HG02759 (cell line): ENCODE measurements at regions not wholly inside any gene's neighbourhood (a gene's known extent, or its start where the extent isn't known, plus 50 kb on each side); places are given as distances from the start of the nearest gene placed in this dataset.

Source experiments
- ATAC-seq: cut with Tn5 transposase; IDR thresholded peaks from one replicate; pipeline ENCODE4 v1.9.1; 2021; ENCODE audit warnings: mild to moderate bottlenecking, moderate library complexity; ENCODE audit not compliant: unreplicated experiment

DNA sequence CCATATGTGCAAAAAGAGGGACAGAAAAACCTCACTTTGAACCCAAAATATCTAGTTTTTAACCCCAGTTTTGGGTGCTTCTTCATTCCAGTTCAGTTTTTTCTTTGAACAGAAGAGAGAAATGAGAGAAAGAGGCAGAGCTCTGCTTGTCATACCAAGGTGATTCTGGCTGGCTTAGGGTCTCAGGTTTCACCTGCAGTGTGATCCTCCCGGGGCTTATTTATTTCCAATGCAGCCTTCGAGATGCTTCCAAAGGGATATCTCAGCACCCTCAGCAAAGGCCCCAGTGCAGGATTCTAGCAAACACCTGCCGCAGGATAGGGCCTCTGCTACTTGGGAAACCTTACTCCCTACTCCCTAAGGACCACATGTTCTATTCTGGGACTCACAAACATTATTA lies 131.3 kb downstream of the WDR11 start:
- no peak for ATAC-seq

GRCh38 chr10:120983721-120984120 lies 132.6 kb downstream of the WDR11 start:
- ATAC-seq = no peak

DNA sequence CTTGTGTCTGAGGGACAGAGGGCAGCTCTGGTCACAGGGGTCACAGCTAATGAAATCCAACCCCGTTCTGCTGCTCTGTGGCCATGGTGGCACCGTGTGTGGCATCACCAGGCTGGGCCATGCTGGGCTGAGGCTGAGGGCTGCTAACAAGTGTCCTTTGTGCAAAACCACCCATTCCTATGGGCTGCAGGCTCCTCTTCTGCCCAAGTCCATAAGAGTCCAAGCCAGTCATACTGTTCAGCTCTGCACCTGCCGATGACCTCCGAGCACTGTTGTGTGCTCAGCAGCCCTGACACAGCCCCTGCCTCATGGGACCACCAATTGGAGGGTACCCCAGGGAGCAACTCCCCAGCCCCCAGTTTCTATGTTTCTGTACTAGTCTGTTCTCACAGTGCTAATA lies 133.1 kb downstream of the WDR11 start:
- ATAC-seq = no peak

DNA sequence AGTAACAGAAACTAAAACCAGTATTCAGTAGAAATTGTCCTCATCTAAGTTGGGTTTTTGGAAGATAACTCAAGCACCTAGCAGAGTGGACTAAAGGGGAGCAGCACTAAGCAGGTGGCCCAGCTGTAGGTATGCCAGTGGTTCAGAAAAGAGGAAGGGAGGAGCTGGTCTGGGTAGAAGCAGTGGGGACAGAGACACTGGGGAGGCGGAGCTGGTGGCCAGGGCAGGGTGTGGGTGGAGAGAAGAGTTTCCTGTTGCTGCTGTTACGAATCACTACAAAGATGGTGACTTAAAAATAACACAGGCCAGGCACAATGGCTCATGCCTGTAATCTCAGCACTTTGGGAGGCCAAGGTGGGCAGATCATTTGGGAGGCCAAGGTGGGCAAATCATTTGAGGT lies 136.2 kb downstream of the WDR11 start:
- ATAC-seq = no peak

- ATAC-seq = no peak
Observed at GRCh38 chr10:120988751-120989150, 137.6 kb downstream of the WDR11 start.

- ATAC-seq = no peak
Observed at GRCh38 chr10:120989279-120989678, 138.1 kb downstream of the WDR11 start.

DNA sequence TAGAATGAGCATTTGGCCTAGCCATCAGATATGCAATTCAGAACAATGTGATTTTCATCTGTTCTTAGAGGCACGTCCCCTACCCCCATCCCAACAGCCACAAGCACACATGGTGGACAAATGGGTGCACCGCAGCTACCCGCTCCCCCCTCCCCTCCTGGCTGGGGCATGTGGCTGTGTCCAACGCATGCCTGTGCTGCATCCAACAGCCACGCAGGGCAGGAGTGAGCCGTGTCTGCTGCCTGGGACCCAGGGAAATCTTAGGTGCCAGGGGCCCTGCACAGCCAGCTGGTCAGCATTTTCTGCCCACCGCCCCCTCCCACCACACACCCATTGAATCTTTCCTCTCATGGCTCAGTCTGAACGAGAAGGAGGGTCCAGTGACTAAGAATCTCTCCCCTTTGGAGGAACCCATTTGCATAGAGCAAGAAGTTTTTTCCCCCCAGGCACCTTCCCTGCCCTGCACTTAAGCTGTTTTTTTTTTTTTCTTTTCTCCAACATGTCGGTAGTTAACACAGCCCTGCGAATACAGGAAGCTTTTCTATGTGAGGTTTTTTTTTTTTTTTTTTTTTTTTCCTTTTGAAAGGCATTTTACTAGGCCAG lies 138.9 kb downstream of the WDR11 start:
- no peak for ATAC-seq

GRCh38 chr10:120990831-120991230 lies 139.7 kb downstream of the WDR11 start:
- ATAC-seq = no peak

DNA sequence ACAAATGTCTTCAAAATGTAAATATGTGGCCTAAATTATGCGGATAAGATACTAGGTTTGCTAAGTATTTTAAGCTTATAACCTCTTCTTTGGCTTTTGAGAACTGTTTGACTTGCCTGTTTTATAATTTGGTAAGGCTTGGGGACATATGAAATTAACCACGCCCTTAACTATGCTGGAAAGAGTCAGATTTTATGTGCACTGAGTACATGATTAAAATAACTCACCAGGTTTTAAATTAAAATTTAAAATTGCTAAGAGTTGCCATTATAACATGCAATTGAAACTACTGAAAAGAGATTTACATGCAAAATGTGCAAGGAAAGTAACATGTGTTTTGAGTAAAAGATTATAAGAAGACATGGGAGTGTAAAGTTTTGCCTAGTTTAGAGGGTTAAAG lies 141.9 kb downstream of the WDR11 start:
- ATAC-seq = no peak

- ATAC-seq = no peak
Observed at GRCh38 chr10:120995768-120996167, 144.6 kb downstream of the WDR11 start.

DNA sequence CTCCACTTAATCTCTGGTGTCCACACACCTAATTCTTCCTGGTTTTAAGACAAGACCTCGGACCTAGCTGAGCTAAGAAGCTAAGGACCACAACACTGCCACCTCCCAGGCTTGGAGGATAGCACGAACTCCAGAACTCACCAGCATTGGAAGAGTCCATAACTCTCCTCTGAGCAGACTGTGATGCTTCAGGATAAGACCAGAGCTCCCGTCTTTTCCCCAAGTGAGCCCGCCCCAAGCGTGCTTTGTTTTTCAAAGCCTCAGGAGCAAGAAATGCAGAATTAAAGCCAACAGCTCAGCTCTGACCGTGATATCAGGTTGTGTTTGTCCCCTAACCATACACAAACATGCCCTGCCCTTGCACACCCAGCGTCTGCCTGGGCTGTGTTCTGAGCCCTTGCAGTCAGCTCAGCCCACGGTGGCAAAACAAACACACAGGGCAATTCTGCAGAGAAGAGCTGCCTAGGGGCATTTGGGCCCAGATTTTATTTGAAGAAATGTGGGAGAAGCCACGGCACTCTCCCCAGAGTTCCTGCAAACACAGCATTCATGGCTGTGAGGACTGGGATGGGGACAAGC lies 145.4 kb downstream of the WDR11 start:
- ATAC-seq = no peak

DNA sequence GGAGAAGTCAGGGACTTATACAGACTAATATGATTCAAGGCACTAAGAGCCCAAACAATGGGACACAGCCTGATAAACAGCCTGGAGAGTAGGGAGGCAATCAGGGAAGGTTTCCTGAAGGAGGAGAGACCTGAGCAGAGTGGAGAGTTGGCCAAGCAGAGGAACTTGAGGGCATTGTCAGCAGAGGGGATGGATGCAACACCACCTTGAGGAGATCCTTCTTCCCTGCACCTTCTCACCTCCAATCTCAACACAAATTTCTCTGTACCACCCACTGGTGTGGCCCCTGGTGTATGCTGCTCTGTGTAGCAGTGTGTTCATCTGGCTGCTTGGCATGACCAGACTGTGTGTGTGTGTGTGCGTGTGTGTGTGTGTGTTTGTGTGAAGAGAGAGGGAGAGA lies 146.2 kb downstream of the WDR11 start:
- no peak for ATAC-seq

DNA sequence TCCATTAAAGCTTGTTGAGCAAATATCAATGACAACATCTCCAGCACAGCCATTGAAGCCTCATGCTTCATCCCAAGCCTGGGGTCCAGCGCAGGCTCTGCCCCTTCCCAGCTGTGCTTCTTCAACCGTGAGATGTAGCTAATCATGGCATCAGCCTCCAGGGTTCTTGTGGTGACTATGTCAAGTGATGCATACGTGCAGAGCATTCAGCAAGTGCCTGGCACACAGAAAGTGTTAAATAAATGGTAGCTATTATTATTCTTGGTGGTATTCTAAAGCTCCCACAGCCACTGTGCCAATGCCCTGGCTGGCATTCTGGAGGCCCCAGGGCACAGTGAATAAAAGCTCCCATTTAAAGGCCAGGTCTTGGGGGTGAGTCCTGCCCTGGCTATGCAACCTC lies 146.6 kb downstream of the WDR11 start:
- no peak for ATAC-seq

DNA sequence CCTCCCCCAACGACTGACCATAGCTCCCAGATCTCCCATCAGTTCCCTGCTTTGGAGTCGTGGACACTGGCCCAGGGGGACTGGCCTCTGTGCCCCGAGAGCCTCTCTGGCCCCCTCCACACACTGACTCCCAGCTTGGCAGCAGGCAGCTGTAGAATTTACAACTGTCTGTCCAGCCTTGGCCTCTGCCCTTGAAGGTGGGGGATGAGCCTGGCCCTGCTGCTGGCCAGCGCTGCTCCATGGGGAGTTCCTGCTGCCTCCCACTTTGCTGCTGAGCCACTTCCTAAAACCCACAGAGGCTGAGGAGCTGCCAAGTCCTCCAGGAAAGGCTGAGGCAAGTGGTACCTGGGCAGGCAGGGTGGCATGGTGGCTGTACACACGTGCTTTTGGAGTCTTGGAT lies 147.1 kb downstream of the WDR11 start:
- ATAC-seq = no peak

- no peak for ATAC-seq
Observed at GRCh38 chr10:120998782-120999285, 147.7 kb downstream of the WDR11 start.

DNA sequence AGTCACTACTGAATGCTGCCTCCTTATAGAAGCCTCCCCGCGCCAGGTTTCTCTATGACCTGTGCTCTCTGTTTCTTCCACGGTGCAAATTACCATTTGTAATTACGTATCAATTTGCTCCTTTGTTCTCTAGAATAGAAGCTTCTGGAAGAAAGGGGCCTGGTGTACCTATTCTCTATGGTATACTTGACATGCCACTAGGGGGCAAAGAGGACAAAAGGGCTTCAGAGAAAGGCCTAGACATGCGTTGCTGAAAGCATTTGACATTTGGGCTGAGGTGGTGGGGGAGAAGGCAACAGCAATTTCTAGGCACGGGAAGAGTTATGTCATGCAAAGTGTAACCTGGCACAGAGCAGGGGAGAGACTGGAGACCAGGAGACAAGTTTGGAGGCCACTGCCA lies 148.7 kb downstream of the WDR11 start:
- ATAC-seq = no peak

DNA sequence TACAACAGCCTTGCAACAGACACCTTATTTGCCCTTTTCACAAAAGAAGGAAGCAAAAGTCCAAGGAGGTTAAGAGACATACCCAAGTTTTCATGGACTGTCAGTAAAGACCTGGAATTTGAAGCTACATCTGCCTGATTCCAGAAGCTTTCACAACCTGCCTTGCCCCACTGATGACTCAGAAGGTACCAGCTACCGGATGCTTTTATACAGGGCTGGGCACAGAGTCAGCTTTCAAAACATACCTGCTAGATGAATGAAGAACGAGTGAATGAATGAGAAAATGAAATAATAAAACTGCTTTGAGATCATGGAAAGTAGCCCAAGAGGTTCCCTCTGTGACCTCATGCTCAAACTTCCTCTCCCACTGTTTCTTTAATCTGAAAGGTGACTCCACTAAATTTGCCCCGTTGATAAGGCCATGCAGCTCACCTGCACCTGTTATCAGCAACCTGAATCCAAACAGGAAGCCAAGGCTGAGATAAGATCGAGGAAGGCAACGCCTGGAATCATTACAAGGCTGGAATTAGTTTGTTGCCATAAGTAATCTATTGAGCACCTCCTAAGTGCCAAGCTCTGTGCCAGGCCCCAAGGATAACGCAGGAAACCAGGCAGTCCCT lies 151.5 kb downstream of the WDR11 start:
- ATAC-seq = no peak

- ATAC-seq = no peak
Observed at GRCh38 chr10:121005948-121006587, 154.9 kb downstream of the WDR11 start.

- no peak for ATAC-seq
Observed at GRCh38 chr10:121007264-121007663, 156.1 kb downstream of the WDR11 start.

DNA sequence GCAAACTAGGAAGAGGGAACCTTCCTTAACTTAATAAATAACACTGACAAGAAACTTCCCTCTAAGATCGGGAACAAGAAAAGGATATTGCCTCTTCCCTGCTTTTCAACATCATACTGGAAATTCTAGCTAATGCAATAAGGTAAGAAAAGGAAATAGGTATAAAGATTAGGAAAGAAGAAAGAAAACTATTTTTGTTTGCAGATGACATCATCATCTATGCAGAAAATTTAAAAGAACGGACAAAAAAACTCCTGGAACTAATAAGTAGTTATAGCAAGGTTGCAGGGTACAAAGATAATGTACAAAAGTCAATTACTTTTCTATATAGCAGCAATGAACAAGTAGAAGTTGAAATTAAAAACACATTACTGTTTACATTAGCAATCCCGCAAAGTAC lies 164.8 kb downstream of the WDR11 start:
- ATAC-seq = no peak

- no peak for ATAC-seq
Observed at GRCh38 chr10:121024905-121025584, 173.9 kb downstream of the WDR11 start.
